ENCODE measurements at regions not wholly inside any gene's neighbourhood (a gene's known extent, or its start where the extent isn't known, plus 50 kb on each side); places are given as distances from the start of the nearest gene placed in this dataset.

DNA sequence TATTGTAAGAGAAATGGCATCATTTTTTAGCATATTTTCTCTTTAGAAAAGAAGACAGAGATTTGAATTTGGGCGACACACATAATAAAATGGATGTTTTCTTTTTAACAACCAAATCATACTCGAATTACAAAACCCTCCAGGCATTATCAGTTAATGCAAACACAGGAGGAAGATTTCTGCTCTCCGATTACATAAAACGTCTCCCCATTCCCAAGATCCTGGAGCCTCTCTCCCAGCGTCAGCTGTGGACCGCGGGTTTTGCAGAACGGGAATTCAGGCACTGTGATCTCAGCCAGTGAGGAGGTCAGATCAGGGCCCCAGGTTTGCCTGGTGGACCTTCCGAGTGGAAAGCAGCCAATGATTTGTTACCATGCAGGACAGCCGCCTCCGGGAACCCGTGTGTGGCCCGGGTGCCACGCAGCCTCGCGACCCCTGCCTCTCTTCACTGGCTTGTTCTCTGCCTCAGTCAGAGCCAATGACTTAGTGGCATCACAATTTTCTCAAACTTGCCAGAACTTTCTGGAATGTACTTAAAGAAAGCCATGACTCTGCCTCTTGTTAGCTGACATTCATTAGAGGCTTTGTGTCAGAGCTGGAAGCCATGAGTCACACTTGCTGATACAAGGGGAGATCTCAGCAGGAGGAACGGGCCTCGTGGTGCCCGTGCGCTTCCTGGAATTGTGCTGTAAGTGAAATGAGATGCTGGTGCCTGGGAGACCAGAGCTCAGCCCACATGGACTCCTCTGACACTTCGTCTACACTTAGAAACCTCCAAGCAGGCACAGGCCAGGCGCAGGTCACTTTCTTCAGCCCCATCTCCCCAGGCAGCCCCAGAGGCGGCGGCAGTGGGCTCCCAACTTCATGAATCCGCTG is 246.1 kb downstream of the KLF6 start:
- TF ChIP-seq, protein P1, sequence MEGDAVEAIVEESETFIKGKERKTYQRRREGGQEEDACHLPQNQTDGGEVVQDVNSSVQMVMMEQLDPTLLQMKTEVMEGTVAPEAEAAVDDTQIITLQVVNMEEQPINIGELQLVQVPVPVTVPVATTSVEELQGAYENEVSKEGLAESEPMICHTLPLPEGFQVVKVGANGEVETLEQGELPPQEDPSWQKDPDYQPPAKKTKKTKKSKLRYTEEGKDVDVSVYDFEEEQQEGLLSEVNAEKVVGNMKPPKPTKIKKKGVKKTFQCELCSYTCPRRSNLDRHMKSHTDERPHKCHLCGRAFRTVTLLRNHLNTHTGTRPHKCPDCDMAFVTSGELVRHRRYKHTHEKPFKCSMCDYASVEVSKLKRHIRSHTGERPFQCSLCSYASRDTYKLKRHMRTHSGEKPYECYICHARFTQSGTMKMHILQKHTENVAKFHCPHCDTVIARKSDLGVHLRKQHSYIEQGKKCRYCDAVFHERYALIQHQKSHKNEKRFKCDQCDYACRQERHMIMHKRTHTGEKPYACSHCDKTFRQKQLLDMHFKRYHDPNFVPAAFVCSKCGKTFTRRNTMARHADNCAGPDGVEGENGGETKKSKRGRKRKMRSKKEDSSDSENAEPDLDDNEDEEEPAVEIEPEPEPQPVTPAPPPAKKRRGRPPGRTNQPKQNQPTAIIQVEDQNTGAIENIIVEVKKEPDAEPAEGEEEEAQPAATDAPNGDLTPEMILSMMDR (conservative IDR thresholded peaks at IDR 0.05; ENCODE audit: low read depth, low read length): no peak
- TF ChIP-seq EZH2 (IDR thresholded peaks at IDR 0.05; ENCODE audit: borderline replicate concordance, low read depth, low read length, poor library complexity, severe bottlenecking): no peak

All from A673 (cell line).